Stimulated activated CD4-positive, alpha-beta T cell treated with anti-CD3 and anti-CD28 coated beads, Interleukin-2, amount 100 ng/mL, for 24 hours (primary cell): ENCODE measurements at regions not wholly inside any gene's neighbourhood (a gene's known extent, or its start where the extent isn't known, plus 50 kb on each side); places are given as distances from the start of the nearest gene placed in this dataset.

Experiments used
- DNase-seq, 2 donors: peaks; one replicate each; pipeline ENCODE4 v3.0.0-alpha.2; 2020

DNA sequence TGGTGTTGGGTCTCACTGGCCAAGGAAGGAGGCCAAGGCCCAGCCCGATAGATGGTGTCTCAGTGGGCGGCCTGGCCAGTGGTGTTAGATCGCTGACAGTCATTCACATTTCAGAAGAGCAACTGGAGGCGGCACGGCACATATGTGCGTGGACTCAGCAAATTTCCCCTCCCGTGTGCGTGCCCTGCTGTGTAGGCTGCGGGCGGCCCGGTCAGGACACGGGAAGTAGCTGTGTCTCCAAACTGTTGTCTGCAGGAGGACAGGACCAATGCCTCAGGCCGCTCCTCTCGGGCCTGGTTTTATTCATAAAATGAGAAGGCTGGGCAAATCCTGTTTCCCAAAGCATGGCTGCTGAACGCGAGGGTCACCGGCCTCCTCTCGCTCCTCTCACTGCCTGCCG is 711.7 kb downstream of the BRD1 start:
- DNase-seq: no peak

GRCh38 chr22:49115197-49115596 is 712.5 kb downstream of the BRD1 start:
- DNase-seq: no peak

DNA sequence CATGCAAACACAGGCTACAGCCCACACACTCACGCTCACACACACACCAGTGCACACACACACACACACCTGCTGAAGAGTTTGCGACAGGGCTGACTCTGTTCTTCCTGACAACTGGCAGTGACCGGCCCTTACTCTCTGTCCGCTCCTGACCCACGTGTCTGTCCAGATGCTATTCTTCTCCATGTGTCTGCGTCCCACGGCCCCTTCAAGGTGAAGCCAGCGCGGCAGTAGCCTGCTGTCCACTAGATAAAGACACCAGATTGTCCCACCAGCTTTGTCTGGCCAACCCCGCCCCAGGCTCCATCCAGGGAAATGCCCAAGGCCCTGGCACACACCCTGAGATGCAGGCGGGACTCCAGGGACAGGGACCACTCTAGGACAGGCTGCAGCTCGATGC is 713.9 kb downstream of the BRD1 start:
- no peak for DNase-seq

DNA sequence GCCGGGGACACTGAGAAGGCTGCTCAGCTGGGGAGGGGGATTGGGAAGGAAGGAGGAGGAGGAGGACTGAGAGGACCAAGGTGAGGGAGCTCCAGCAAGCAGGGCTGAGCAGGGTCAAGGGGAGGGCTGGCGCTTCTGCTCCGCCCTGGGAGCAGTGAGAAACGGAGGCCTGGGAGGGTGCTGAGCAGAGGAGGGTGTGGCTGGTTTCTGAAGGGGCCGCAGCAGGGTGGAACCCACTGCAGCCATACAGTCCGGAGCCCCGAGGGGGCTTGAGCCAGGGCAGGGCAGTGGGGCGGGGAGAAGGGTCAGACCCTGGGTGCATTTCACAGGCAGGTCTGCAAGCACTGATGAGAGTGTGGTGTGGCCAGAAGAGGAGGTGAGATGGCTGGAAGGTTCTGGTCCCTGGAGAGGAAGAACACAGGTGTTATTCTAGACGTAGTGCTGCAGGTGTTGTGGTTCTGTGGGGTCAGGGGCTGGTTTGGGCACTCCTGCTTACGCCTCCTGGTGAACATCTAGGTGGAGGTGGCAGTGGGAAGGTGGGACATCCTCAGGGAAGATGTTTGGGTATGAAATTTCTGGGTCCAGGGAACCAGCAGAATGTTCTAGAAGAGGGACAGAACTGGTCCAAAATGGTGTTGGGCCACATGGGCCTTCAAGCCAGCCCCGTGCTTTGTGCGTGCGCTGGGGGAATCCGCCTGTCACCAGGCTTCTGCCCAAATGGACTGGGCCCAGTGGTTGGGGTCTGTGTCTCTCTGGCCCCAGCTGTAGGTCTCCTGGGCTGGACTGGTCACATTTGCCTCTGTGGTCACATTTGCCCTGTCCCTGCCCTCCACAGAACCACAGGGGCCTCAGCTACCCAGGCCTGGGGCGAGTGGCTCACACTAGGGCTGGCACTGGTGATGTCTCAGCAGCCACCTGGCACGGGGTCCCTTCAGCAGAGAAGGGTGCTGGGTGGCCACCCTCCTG is 714.7 kb downstream of the BRD1 start:
- DNase-seq: no peak

- no peak for DNase-seq
These were observed 715.5 kb downstream of the BRD1 start for GRCh38 chr22:49112176-49112575.

DNA sequence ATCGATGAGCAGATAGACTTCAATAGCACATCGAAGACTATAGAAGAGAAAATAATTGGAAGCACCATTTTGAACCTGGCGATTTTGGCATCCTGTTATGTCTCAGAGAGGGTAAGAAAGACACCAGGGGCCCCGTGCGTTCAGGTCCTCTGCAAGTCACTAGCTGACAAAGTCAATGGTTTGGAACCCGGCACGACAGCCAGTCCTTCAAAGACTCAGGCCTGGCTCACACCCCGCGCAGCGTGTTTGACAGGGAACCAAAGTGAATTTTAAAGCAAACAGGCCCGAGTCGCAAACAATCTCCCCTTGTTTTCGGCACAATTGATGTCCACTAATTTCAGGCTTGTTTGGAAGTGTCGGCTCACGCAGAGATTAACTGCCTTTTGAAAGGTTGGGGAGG is 716.6 kb downstream of the BRD1 start:
- no peak for DNase-seq

- no peak for DNase-seq
These were observed 718.9 kb downstream of the BRD1 start for GRCh38 chr22:49108636-49109315.

GRCh38 chr22:49107961-49108530 is 719.6 kb downstream of the BRD1 start:
- no peak for DNase-seq

DNA sequence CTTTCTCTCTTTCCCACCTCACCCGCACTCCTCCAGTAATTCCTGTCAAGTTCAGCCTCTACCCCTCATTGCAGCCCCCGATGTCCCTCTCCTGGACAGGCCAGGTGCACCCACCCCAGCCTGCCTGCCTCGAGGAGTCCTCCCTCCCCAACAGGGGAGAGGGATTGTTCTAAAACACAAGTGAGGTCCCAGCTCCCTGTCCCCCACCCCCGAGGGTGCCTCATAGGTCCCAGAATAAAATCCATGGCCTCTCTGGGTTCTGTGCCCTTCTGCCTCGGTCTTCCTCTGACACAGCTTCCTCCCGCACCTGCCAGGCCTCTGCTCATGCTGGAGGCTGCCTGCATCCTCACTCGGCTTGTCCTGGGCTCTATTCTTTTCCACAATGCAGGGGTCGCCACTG is 720.1 kb downstream of the BRD1 start:
- DNase-seq: no peak

DNA sequence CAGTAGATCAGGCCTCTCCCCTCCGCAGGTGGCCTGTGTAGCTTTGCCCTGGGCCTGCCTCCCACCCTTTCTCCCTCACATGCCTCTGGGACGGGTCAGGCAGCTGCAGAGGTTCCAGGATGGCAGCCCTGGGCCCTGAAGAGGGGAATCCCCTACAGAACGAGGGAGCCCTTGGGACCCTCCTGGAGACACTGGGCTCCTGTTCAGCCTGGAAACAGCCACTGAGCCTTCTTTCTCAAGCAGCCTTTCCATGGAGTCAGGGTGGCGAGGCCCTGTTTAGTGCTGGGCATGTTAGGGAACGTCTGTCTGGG is 720.9 kb downstream of the BRD1 start:
- no peak for DNase-seq

DNA sequence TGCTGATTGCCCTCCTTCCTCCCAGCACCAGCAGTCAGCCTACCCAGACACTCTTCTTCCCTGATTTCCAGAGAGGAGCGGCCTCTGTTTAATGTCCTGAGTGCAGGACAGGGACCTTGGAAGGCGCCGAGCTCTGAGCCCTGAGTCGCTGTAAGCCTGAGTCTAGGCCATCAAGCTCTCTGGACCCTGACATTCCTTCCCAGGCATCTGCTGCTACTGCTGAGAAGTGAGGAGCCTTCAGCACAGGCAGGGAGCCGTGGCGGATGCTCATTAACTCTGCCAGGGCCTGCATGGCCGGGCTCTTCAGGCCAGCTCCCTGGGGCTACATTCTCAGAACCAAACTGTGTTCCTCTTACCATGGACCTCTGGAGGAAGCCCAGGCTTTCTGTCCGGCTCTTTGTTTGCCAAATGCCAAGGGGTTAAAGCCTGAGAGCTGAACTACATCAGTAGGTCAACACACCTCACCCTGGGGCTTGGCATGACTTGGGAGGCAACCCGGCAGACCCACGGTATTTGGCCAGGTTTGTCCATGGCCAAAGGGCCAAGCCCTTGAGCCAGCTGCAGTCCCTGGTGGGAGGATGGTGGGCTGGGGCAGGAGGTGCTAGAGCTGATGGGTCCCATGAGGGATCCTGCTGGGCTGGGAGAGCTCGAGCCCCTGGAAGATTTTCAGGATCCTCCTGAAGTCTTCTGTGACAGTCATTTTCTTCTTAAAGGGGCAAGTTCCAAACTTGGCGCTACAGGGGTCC is 721.4 kb downstream of the BRD1 start:
- DNase-seq: no peak

DNA sequence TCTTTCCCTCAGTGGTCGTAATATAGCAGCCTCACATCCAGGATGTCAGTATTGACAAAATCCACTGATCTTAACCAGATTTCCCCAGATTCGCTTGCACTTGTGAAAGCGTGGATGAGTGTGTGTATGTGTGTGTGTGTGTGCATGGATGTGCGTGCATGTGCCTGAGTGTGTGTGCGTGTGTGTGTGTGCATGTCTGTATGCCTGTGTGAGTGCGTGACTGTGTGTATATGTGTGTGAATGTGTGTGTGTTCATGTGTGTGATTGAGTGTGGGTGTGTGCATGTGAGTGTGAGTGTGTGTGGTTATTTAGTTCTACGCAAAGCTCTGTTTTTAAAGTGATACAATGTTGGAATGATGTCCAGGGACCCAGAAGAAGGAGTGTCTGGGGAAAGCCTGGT is 723.2 kb downstream of the BRD1 start:
- DNase-seq: no peak

- no peak for DNase-seq
These were observed 724.2 kb downstream of the BRD1 start for GRCh38 chr22:49103314-49104059.

- no peak for DNase-seq
These were observed 725.3 kb downstream of the BRD1 start for GRCh38 chr22:49102367-49102766.

- DNase-seq: no peak
These were observed 725.8 kb downstream of the BRD1 start for GRCh38 chr22:49101873-49102272.

DNA sequence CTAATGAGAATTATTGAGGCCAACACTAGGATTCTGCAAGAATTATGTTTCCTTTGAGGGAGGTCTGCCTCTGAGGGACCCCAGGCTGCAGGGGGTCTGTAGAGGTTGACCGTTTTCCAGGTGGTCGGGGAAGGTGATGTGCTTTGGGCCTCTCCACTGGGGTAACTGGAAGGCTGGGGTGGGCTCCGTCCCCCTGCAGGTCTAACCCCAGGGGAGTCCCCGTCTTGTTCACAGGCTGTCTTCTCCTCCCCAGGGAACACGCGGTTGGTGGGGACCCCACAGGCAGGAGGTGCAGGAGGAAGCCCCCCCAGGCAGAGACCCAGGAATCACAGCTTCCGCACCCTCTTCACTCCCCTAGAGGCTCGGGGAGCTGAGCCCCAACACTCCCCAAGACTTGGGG is 726.4 kb downstream of the BRD1 start:
- DNase-seq: no peak

- DNase-seq: no peak
These were observed 726.9 kb downstream of the BRD1 start for GRCh38 chr22:49100773-49101172.

DNA sequence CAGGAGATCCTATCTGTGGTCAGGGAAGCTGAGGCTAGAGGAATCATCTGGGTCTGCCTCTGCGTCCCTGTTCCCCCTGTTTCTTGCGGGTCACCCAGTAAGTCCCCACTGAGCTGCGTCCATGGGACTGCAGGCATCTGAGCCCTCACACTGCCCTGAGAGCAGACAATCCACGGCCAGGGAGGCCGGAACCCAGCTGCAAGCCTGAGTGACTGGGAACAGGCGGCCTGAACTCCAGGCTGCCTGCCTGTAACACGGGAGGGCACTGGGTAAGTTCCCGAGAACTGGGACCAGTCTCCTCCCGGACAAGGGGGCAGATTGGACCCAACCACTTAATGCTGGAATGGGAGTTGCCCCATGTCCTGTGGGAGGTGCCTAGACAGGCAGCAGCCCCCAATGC is 727.4 kb downstream of the BRD1 start:
- DNase-seq: no peak

- no peak for DNase-seq
These were observed 728.1 kb downstream of the BRD1 start for GRCh38 chr22:49099496-49100124.

DNA sequence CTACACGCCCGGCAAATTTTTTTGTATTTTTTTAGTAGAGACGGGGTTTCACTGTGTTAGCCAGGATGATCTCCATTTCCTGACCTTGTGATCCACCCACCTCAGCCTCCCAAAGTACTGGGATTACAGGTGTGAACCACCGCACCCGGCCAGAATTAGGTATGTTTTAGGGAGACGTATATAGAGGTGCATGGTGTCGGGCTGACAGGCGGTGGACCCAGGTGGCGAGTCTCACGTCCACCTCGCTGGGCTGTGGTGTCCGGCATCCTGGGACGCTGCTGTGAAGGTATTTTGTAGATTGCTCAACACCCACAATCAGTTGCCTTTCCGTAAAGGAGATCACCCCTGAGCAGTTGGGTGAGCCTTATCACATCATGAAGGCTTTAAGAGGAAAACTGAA is 728.6 kb downstream of the BRD1 start:
- no peak for DNase-seq

GRCh38 chr22:49097966-49098365 is 729.7 kb downstream of the BRD1 start:
- no peak for DNase-seq
